GM12874 (cell line): ENCODE measurements at regions not wholly inside any gene's neighbourhood (a gene's known extent, or its start where the extent isn't known, plus 50 kb on each side); places are given as distances from the start of the nearest gene placed in this dataset.

Experiments used
- CTCF ChIP-seq: IDR thresholded peaks from 2 replicates; pipeline ENCODE4 v1.5.1; 2011; ENCODE audit warnings: low read depth, mild to moderate bottlenecking, control low read depth, low read length, moderate library complexity; ENCODE audit not compliant: insufficient read depth

GRCh38 chr4:14347526-14347925, 654.8 kb upstream of the CPEB2 start:
- no peak for TF ChIP-seq CTCF

GRCh38 chr4:14348506-14348905, 653.8 kb upstream of the CPEB2 start:
- no peak for TF ChIP-seq CTCF

- no peak for TF ChIP-seq CTCF
These were observed 642.3 kb upstream of the CPEB2 start for GRCh38 chr4:14359991-14360390.

GRCh38 chr4:14361084-14361483, 641.2 kb upstream of the CPEB2 start:
- TF ChIP-seq CTCF = no peak

GRCh38 chr4:14362385-14362784, 639.9 kb upstream of the CPEB2 start:
- no peak for TF ChIP-seq CTCF

GRCh38 chr4:14364953-14365536, 637.2 kb upstream of the CPEB2 start:
- TF ChIP-seq CTCF = no peak

- TF ChIP-seq CTCF = no peak
These were observed 633.9 kb upstream of the CPEB2 start for GRCh38 chr4:14368391-14368790.

- TF ChIP-seq CTCF = no peak
These were observed 631.1 kb upstream of the CPEB2 start for GRCh38 chr4:14371131-14371530.
